CD14-positive monocyte (primary cell): ENCODE measurements at regions not wholly inside any gene's neighbourhood (a gene's known extent, or its start where the extent isn't known, plus 50 kb on each side); places are given as distances from the start of the nearest gene placed in this dataset.

Experiments
- DNase-seq, 3 donors: peaks; one replicate each; pipeline ENCODE4 v3.0.0-alpha.2; 2011 to 2022
- H2AFZ ChIP-seq: 2 replicates; pipeline ENCODE4 v1.6.0; 2012; ENCODE audit warnings: mild to moderate bottlenecking, low read depth, low read length, inconsistent platforms; ENCODE audit not compliant: insufficient read depth, poor library complexity, severe bottlenecking
- H3K27ac ChIP-seq, 2 donors: 1 replicate in 1 of 2; 2 replicates in 1 of 2; pipeline ENCODE4 v1.5.1; 2012 to 2013; ENCODE audit warnings: low read length in 2 of 2, control low read depth in 1 of 2, inconsistent platforms in 1 of 2, low read depth in 1 of 2, mild to moderate bottlenecking in 1 of 2
- H3K27me3 ChIP-seq, 2 donors: one replicate each; pipeline versions ENCODE4 v1.6.0 to v1.6.1; 2011 to 2013; ENCODE audit warnings: low read length in 2 of 2; ENCODE audit not compliant: control insufficient read depth in 2 of 2, insufficient read depth in 2 of 2
- H3K36me3 ChIP-seq, 2 donors: replicated peaks in 1 of 2; 1 replicate in 1 of 2; 2 replicates in 1 of 2; pipeline versions ENCODE4 v1.5.1 to v1.6.1; 2012 to 2013; ENCODE audit warnings: low read length in 2 of 2, control low read depth in 1 of 2, inconsistent platforms in 1 of 2, mild to moderate bottlenecking in 1 of 2; ENCODE audit not compliant: insufficient read depth in 2 of 2, control insufficient read depth in 1 of 2
- H3K4me1 ChIP-seq, 2 donors: 1 replicate in 1 of 2; 2 replicates in 1 of 2; pipeline versions ENCODE4 v1.5.1 to v1.6.1; 2012 to 2013; ENCODE audit warnings: low read length in 2 of 2, control low read depth in 1 of 2, inconsistent platforms in 1 of 2, mild to moderate bottlenecking in 1 of 2, moderate library complexity in 1 of 2; ENCODE audit not compliant: insufficient read depth in 2 of 2, control insufficient read depth in 1 of 2
- H3K4me2 ChIP-seq: replicated peaks from 2 replicates; pipeline ENCODE3; 2012; ENCODE audit warnings: low read length, moderate library complexity, mild to moderate bottlenecking; ENCODE audit not compliant: poor library complexity, severe bottlenecking; ENCODE audit errors: extremely low read depth
- H3K4me3 ChIP-seq, 3 experiments: fragments of 200-600 bp in 1 of 3; sonication (generic) in 1 of 3; replicated peaks in 1 of 3; 1 replicate in 2 of 3; 2 replicates in 1 of 3; pipeline ENCODE4 v1.5.1; 2011 to 2013; ENCODE audit warnings: low read length in 3 of 3, mild to moderate bottlenecking in 3 of 3, control low read depth in 2 of 3, low read depth in 2 of 3, inconsistent platforms in 1 of 3, moderate library complexity in 1 of 3
- H3K79me2 ChIP-seq: 2 replicates; pipeline ENCODE4 v1.6.0; 2012; ENCODE audit warnings: mild to moderate bottlenecking, control low read depth, inconsistent platforms, low read length, moderate library complexity; ENCODE audit not compliant: insufficient read depth
- H3K9ac ChIP-seq: 2 replicates; pipeline ENCODE4 v1.6.0; 2017; ENCODE audit warnings: low read length, mild to moderate bottlenecking; ENCODE audit not compliant: insufficient read depth, poor library complexity, severe bottlenecking
- H3K9me3 ChIP-seq, 2 donors: replicated peaks in 1 of 2; 1 replicate in 1 of 2; 2 replicates in 1 of 2; pipeline versions ENCODE4 v1.5.1 to v1.6.1; 2012 to 2013; ENCODE audit warnings: low read length in 2 of 2, control low read depth in 1 of 2; ENCODE audit not compliant: control insufficient read depth in 1 of 2, insufficient read depth in 1 of 2
- H4K20me1 ChIP-seq: 2 replicates; pipeline ENCODE4 v1.6.0; 2012; ENCODE audit warnings: mild to moderate bottlenecking, low read length, control low read depth, moderate library complexity; ENCODE audit not compliant: insufficient read depth
- H3K27ac Mint-ChIP-seq, 7 donors: one replicate each; pipeline ENCODE4 v1.8.0; 2020; ENCODE audit warnings: mild to moderate bottlenecking in 7 of 7, mixed read lengths in 7 of 7, moderate library complexity in 6 of 7, inconsistent platforms in 2 of 7
- H3K27me3 Mint-ChIP-seq, 3 donors: one replicate each; pipeline ENCODE4 v1.8.0; 2021 to 2022; ENCODE audit warnings: low read depth in 3 of 3, mild to moderate bottlenecking in 3 of 3, mixed read lengths in 3 of 3, moderate library complexity in 3 of 3, inconsistent platforms in 1 of 3
- H3K36me3 Mint-ChIP-seq, 2 donors: one replicate each; pipeline ENCODE4 v1.8.0; 2020; ENCODE audit warnings: mixed read lengths in 2 of 2, inconsistent platforms in 1 of 2, mild to moderate bottlenecking in 1 of 2
- H3K4me1 Mint-ChIP-seq: one replicate; pipeline ENCODE4 v1.8.0; 2020; ENCODE audit warnings: mild to moderate bottlenecking, mixed read lengths
- H3K4me3 Mint-ChIP-seq, 2 donors: one replicate each; pipeline ENCODE4 v1.8.0; 2020; ENCODE audit warnings: mild to moderate bottlenecking in 2 of 2, mixed read lengths in 2 of 2, moderate library complexity in 1 of 2
- H3K9me3 Mint-ChIP-seq, 7 donors: one replicate each; pipeline ENCODE4 v1.8.0; 2020 to 2022; ENCODE audit warnings: mixed read lengths in 7 of 7, mild to moderate bottlenecking in 6 of 7, moderate library complexity in 6 of 7, inconsistent platforms in 2 of 7
- CTCF ChIP-seq: fragments of 200-600 bp; IDR thresholded peaks from one replicate; pipeline ENCODE4 v1.8.0; 2022; ENCODE audit warnings: antibody characterized with exemption, mild to moderate bottlenecking
- WGBS: methylation state at CpG from one replicate; pipeline ENCODE4 v1.1.5; 2013; ENCODE audit warnings: missing lambda C conversion rate; ENCODE audit not compliant: insufficient coverage; 5-methylcytosine and 5-hydroxymethylcytosine counted together
- intact Hi-C, 2 donors: fragments of 100-400 bp; cut with micrococcal nuclease; formaldehyde crosslinking; loops; one replicate each; pipeline versions ENCODE4 v1.15.0 to v1.15.1; 2023

GRCh38 chr6:65771946-65772345, 64.9 kb upstream of the EYS start:
- H4K20me1 ChIP-seq = no peaks in the 10 kb centered on the region
- no peak overlapping the region for H2AFZ ChIP-seq
- H3K4me2 ChIP-seq = no peak overlapping the region
- H3K27me3 ChIP-seq = no peaks in the 10 kb centered on the region
- no peaks in the 10 kb centered on the region for H3K79me2 ChIP-seq
- peaks cover 0 to 8% (median 3%) of the 10 kb centered on the region in 7 donors for H3K9me3 Mint-ChIP-seq
- H3K9me3 ChIP-seq = peaks cover 7 to 13% of the 10 kb centered on the region in 2 donors
- H3K27me3 Mint-ChIP-seq = no peaks in the 10 kb centered on the region
- no peaks in the 10 kb centered on the region for H3K4me1 ChIP-seq
- H3K36me3 Mint-ChIP-seq = no peaks in the 10 kb centered on the region
- intact Hi-C loops = no loop called here
- no peak overlapping the region for H3K27ac ChIP-seq
- H3K4me3 Mint-ChIP-seq = no peak overlapping the region
- no peak for TF ChIP-seq CTCF
- no peak for DNase-seq
- peak overlapping the region in 1 of 7 donors; percentile 12 for H3K27ac Mint-ChIP-seq
- no peaks in the 10 kb centered on the region for H3K36me3 ChIP-seq
- no peak overlapping the region for H3K4me3 ChIP-seq
- H3K4me1 Mint-ChIP-seq = no peaks in the 10 kb centered on the region
- 88% methylated on average over 3 of the region's 3 CpGs for WGBS
- H3K9ac ChIP-seq = no peak overlapping the region

- no peak for TF ChIP-seq CTCF
- no peak for DNase-seq
- Histone ChIP-seq H3K4me3 (no peak overlapping the region), H3K36me3 (no peaks in the 10 kb centered on the region), H3K9me3 (no peaks in the 10 kb centered on the region), H3K9ac (no peak overlapping the region), H3K79me2 (no peaks in the 10 kb centered on the region), H3K27me3 (no peaks in the 10 kb centered on the region), H3K4me1 (no peaks in the 10 kb centered on the region), H3K27ac (no peak overlapping the region), H4K20me1 (no peaks in the 10 kb centered on the region), H2AFZ (no peak overlapping the region), H3K4me2 (no peak overlapping the region)
- Mint-ChIP-seq H3K4me3 (no peak overlapping the region), H3K36me3 (no peaks in the 10 kb centered on the region), H3K27ac (no peak overlapping the region), H3K4me1 (no peaks in the 10 kb centered on the region), H3K9me3 (peaks cover 2 to 10% (median 4%) of the 10 kb centered on the region in 7 donors), H3K27me3 (peaks cover 0 to 2% (median 0%) of the 10 kb centered on the region in 3 donors)
- no CpG with 5 or more reads among the region's 4 CpGs for WGBS
- intact Hi-C loops = no loop called here
Observed at GRCh38 chr6:65761890-65762289, 54.9 kb upstream of the EYS start.
